EH (cell line): ENCODE measurements at regions not wholly inside any gene's neighbourhood (a gene's known extent, or its start where the extent isn't known, plus 50 kb on each side); places are given as distances from the start of the nearest gene placed in this dataset.

ENCODE experiments used
- DNase-seq: peaks from one replicate; pipeline ENCODE4 v3.0.0-alpha.2; 2015; ENCODE audit warnings: low read depth

DNA sequence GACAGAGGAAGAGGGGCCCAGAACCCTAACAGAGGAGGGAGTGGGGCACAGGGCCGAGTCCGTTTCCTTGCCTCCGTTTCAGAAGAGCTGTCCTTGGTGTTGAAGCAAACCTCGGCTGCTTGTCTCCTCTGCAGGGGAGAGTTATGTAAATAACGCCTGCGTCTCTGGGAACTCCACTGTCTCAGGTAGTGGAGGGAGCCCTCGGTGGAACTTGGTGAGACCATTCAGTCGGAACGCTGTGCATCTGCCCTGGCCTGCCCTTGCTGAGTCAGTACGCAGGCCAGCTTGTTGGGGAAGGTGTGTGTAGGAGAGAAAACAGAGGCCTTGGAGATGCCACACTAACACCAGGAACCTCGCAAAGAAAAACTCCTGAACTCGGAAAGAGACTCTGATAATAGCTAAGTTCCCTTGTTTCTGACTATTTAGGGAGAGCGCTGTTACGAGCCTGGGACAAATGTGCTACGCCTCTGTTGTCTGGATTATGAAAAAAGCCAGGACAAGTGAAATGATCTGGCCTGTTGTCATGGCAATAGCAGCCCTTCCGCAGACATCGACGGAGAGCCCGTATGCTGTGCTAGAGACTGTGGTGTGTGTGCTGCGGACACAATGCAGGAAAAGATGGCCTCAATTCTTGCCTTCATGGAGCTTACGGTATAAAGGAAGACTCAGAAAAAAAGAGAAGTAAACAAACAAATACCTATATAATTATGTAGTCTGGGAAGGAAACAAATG is 94.6 kb upstream of the AKT3 start:
- DNase-seq = peak; percentile 48

DNA sequence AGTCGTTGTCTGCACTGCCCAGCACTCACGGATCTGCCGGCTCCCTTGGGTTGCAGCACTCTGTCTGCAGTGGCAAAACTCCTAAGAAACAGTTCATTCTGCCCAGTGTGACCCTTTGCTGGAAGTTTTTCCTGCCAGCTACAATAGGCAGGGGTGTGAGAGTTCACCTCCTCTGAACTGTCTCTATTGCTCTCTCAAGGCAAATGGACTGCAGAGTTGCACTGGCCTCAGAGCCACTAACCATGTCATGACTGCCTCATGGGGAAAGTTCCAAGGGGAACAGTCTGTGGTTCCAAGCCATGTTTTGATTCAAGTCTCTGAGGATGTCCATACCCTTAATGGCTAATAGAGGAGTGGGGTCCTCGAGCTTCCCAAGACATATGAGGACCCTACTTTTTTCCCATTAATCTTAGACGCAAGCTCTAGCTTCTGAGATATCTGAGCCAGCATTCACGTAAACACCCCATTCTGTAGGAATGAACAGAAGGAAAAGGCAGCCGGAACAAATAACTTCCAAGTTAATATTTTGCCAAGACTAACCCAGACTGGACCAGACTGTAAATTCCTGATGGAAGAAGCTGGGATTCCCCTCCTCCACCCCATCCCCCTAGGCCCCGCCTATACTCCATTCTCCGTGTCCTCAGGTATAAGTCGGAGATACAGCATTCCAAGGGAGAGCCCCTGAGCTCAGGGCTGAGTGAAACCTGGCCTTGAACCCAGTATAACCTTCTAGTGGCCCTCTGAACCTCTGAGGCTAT is 93.8 kb upstream of the AKT3 start:
- no peak for DNase-seq

GRCh38 chr1:243942196-243943150 is 92.4 kb upstream of the AKT3 start:
- DNase-seq = no peak

GRCh38 chr1:243940451-243940850 is 90.4 kb upstream of the AKT3 start:
- no peak for DNase-seq

GRCh38 chr1:243939167-243939848 is 89.3 kb upstream of the AKT3 start:
- DNase-seq = peak; percentile 68

- DNase-seq = no peak
Measured at GRCh38 chr1:243938208-243938607, 88.2 kb upstream of the AKT3 start.

GRCh38 chr1:243933495-243933894 is 83.5 kb upstream of the AKT3 start:
- DNase-seq = no peak

DNA sequence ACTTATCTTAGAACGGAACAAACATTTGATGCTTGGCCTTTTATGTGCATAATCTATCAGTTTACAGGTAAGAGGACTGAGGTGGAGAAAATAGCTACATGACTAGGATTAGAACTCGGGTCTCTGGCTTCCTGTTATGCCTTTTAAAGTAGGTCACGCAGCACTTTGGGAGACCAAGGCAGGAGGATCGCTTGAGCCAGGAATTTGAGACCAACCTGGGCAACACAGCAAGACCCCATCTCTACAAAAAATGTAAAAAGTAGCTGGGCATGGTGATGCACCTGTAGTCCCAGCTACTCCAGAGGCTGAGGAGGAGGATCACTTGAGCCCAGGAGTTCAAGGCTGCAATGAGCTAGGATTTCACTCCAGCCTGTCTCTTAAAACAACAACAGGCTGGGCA is 81.9 kb upstream of the AKT3 start:
- no peak for DNase-seq

DNA sequence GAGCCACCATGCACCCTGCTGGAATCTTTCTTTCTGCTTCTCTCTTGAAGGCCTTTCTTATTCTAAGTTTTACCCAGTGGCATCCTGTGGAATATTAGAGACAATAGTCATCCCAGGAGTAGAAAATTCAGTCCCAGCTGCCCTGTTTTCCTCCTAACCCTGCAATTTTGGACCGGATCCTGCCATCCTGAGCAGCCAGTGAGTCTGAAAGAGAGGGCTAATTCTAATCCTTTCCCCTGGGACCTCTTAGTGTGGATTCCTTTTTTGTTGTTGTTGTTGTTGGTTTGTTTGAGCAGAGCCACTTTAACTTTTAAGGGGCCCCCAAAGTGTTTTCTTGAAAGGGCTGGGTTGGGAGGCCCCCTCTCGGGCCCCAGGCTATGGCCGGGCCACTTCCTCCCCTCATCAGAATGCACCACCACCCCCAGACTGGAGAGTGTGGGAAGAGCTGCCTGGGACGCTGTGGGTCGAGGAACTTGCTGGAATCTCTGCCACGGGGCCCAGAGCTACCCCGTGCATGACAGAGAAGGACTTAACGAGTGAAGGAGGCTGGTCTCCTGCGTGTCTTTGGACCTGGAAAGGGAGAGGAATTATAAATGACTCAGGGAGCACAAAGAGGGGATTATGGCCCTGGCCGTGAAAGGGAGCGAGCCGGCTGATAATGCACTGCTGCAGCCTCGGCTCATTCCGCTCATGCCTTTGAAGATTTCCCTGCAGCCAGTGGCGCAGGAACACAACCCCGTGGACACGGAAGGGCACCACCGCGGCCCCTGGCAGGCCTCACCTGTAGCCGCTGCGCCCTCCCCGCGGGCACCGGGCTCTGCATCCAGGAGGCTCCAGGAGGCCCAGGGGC is 81.0 kb upstream of the AKT3 start:
- peak; percentile 52 for DNase-seq

GRCh38 chr1:243927381-243927780 is 77.3 kb upstream of the AKT3 start:
- DNase-seq = peak; percentile 42

GRCh38 chr1:243926803-243927245 is 76.8 kb upstream of the AKT3 start:
- DNase-seq = peak; percentile 99

GRCh38 chr1:243926299-243926698 is 76.3 kb upstream of the AKT3 start:
- DNase-seq = no peak

GRCh38 chr1:243924588-243925349 is 74.7 kb upstream of the AKT3 start:
- peak; percentile 75 for DNase-seq

DNA sequence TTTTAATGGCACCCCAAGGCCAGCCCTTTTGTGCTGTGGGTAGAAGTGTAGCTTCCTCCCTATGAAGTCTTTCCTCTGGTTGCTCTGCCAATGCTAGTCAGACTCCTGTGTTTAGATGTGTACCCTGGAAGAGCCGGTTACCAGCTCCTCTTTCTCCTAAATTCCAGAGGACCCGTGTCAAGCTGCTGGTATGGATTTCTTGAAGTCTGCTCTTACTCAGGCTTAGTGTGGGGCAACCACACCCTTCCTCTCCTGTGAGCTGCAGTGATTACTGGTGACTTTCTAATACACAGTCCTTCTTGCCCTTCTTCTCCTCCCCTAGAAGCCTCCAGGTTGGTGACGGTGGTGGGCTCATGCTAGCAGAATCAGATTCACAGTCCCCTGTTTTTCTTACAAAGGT is 74.1 kb upstream of the AKT3 start:
- peak; percentile 89 for DNase-seq

DNA sequence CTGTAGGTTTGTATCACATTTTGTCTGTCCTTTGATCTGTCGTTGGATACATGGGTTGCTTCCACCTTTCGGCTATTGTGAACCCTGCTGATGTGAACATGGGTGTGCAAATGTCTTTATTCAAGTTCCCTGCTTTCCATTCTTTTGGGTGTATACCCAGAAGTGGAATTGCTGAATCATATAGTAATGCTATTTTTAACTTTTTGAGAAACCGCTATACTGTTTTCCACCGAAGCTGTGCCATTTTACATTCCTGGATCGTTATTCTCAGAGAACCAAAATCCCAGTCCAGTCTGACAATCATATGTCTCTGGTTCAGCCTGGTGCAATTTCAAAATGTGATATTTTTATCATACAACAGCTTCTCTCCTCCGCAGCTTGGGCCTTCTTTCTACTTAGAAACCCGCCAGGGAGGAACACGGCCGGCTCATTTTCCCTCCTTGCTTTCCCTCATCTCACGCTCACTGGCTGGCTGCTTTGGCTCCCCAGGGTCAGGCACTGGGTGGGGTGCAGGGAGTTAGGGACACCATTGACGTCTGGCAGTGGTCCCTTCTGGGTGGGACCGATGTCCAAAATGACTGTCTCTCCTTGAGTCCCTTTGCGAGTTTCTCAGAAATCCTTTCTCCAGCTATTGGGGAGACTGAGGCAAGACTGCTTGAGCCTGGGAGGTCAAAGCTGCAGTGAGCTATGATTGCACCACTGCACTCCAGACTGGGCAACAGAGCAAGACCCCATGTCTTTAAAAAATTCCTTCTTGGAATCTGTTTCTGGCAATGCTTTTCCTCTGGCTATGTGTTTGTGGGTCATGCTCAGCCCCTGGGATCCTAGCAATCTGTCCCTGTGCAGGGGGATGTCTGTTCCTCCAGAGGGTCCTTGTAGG is 73.5 kb upstream of the AKT3 start:
- DNase-seq = peak; percentile 37

GRCh38 chr1:243921111-243921510 is 71.1 kb upstream of the AKT3 start:
- DNase-seq = no peak

GRCh38 chr1:243917863-243918565 is 68.0 kb upstream of the AKT3 start:
- DNase-seq = peak; percentile 65

DNA sequence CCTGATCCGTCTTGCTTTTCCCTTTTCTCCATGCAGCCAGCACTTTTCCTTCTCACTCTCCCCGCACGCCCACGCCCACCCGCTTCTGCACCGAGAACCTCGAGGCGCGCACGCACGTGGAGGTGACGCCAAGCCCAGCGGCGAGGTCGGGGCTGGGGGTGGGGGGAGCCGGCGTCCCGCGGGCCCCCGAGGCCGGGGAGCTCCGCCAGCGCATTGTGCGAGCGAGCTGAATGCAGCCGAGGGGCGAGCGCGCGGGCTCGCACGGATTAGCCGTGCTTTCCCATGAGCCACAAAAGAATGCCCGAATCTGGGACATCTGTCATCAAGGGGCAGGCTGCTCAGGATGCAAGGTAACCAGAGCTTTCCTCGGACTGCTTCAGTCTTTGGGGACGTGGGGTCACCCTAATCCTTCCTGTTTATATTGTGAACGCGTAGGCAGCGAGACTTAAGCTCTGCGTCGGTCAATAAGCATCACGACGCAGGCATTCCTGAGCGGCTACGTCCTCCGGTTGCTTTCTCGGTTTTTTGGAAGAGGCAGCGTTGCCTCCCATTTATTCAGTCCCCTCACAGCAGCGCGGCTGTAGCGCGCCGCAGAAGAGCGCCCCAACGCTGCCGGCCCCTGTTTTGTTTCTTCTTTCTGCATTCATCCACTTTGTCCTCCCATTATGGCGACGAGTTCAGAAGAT is 67.3 kb upstream of the AKT3 start:
- peak; percentile 89 for DNase-seq
